ENCODE measurements at regions not wholly inside any gene's neighbourhood (a gene's known extent, or its start where the extent isn't known, plus 50 kb on each side); places are given as distances from the start of the nearest gene placed in this dataset.

GRCh38 chr3:31057891-31058290 is 163.4 kb upstream of the GADL1 start:
- no peak overlapping the region for H3K4me3 Mint-ChIP-seq (ENCODE audit: unreplicated experiment)

GRCh38 chr3:31064021-31064420 is 169.6 kb upstream of the GADL1 start:
- no peak for DNase-seq (ENCODE audit: extremely low spot score, unreplicated experiment)
- Mint-ChIP-seq H3K4me3 (ENCODE audit: unreplicated experiment) (no peak overlapping the region), H3K9me3 (ENCODE audit: unreplicated experiment) (peaks cover 9% of the 10 kb centered on the region), H3K27me3 (ENCODE audit: unreplicated experiment) (peaks cover 16% of the 10 kb centered on the region), H3K4me1 (ENCODE audit: unreplicated experiment) (peaks cover 7% of the 10 kb centered on the region), H3K36me3 (ENCODE audit: unreplicated experiment) (no peaks in the 10 kb centered on the region), H3K27ac (ENCODE audit: unreplicated experiment) (no peak overlapping the region)
- no peak for TF ChIP-seq CTCF (IDR thresholded peaks at IDR 0.05)

More at GRCh38 chr3:31057891-31058290, 163.4 kb upstream of the GADL1 start:
- DNase-seq (ENCODE audit: extremely low spot score, unreplicated experiment), result no peak
- no peak for TF ChIP-seq CTCF (IDR thresholded peaks at IDR 0.05)
- peaks cover 2% of the 10 kb centered on the region for H3K36me3 Mint-ChIP-seq (ENCODE audit: unreplicated experiment)
- H3K27ac Mint-ChIP-seq (ENCODE audit: unreplicated experiment), result no peak overlapping the region
- H3K4me1 Mint-ChIP-seq (ENCODE audit: unreplicated experiment), result no peaks in the 10 kb centered on the region
- peaks cover 7% of the 10 kb centered on the region for H3K27me3 Mint-ChIP-seq (ENCODE audit: unreplicated experiment)
- peaks cover 16% of the 10 kb centered on the region for H3K9me3 Mint-ChIP-seq (ENCODE audit: unreplicated experiment)

GRCh38 chr3:31065765-31066164 is 171.3 kb upstream of the GADL1 start:
- Mint-ChIP-seq H3K9me3 (ENCODE audit: unreplicated experiment) (peaks cover 2% of the 10 kb centered on the region), H3K4me1 (ENCODE audit: unreplicated experiment) (peaks cover 7% of the 10 kb centered on the region), H3K27me3 (ENCODE audit: unreplicated experiment) (peaks cover 25% of the 10 kb centered on the region), H3K36me3 (ENCODE audit: unreplicated experiment) (no peaks in the 10 kb centered on the region), H3K27ac (ENCODE audit: unreplicated experiment) (no peak overlapping the region), H3K4me3 (ENCODE audit: unreplicated experiment) (no peak overlapping the region)
- DNase-seq (ENCODE audit: extremely low spot score, unreplicated experiment), result no peak
- TF ChIP-seq CTCF (IDR thresholded peaks at IDR 0.05), result no peak

- TF ChIP-seq CTCF (IDR thresholded peaks at IDR 0.05), result no peak
- H3K4me1 Mint-ChIP-seq (ENCODE audit: unreplicated experiment), result peaks cover 7% of the 10 kb centered on the region
- H3K27me3 Mint-ChIP-seq (ENCODE audit: unreplicated experiment), result peaks cover 25% of the 10 kb centered on the region
- no peaks in the 10 kb centered on the region for H3K9me3 Mint-ChIP-seq (ENCODE audit: unreplicated experiment)
- H3K27ac Mint-ChIP-seq (ENCODE audit: unreplicated experiment), result no peak overlapping the region
- H3K4me3 Mint-ChIP-seq (ENCODE audit: unreplicated experiment), result no peak overlapping the region
- no peak for DNase-seq (ENCODE audit: extremely low spot score, unreplicated experiment)
- H3K36me3 Mint-ChIP-seq (ENCODE audit: unreplicated experiment), result no peaks in the 10 kb centered on the region
Observed at GRCh38 chr3:31067004-31067403, 172.5 kb upstream of the GADL1 start.

- no peak overlapping the region for H3K4me3 Mint-ChIP-seq (ENCODE audit: unreplicated experiment)
- H3K27me3 Mint-ChIP-seq (ENCODE audit: unreplicated experiment), result peaks cover 2% of the 10 kb centered on the region
- no peak overlapping the region for H3K27ac Mint-ChIP-seq (ENCODE audit: unreplicated experiment)
- peaks cover 5% of the 10 kb centered on the region for H3K4me1 Mint-ChIP-seq (ENCODE audit: unreplicated experiment)
- DNase-seq (ENCODE audit: extremely low spot score, unreplicated experiment), result no peak
- no peaks in the 10 kb centered on the region for H3K36me3 Mint-ChIP-seq (ENCODE audit: unreplicated experiment)
- H3K9me3 Mint-ChIP-seq (ENCODE audit: unreplicated experiment), result peaks cover 8% of the 10 kb centered on the region
- TF ChIP-seq CTCF (IDR thresholded peaks at IDR 0.05), result no peak
Observed at GRCh38 chr3:31075471-31075870, 181.0 kb upstream of the GADL1 start.

All from osteocyte (in vitro differentiated cells).